GM21526 (cell line): ENCODE measurements at regions not wholly inside any gene's neighbourhood (a gene's known extent, or its start where the extent isn't known, plus 50 kb on each side); places are given as distances from the start of the nearest gene placed in this dataset.

Source experiments
- ATAC-seq: cut with Tn5 transposase; IDR thresholded peaks from one replicate; pipeline ENCODE4 v1.9.1; 2021; ENCODE audit warnings: moderate library complexity; ENCODE audit not compliant: unreplicated experiment, low FRiP score

DNA sequence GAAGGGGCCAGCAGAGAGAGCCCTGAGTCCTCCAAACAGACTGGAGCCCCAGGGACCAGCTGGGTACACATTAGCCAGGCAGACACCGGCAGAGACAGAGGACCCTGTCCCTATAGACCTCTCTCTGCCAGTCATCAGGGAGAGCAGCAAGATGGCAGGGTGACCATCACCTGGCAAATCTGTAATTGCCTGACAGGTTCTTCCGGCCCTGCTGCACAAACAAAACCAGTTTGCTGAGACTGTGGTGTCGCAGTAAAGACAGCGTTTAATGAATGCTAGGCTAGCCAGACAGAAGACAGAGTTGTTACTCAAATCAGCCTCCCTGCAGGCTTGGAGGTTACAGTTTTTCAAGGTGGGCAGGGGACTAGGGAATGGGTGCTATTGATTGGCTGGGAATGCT is 618.9 kb downstream of the NPHP4 start:
- no peak for ATAC-seq

GRCh38 chr1:5371270-5371669 is 621.0 kb downstream of the NPHP4 start:
- no peak for ATAC-seq

- no peak for ATAC-seq
Measured at GRCh38 chr1:5370311-5370710, 621.9 kb downstream of the NPHP4 start.

- no peak for ATAC-seq
Measured at GRCh38 chr1:5369223-5369622, 623.0 kb downstream of the NPHP4 start.

DNA sequence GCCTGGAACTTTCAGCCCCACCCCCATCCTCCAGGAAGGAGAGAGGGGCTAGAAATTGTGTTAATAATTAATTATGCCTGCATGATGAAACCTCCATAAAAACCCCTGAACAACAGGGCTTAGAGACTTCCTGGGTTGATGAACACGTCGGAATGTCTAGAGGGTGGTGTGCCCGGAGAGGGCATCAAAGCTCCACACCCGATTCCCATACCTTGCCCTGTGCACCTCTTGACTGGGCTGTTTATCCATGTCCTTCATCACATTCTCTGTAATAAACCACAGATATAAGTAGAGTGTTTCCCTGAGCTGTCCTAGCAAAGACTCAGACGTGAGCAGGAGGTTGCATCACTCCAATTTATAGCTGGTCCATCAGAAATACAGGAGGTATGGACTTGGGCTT is 624.0 kb downstream of the NPHP4 start:
- ATAC-seq: no peak

DNA sequence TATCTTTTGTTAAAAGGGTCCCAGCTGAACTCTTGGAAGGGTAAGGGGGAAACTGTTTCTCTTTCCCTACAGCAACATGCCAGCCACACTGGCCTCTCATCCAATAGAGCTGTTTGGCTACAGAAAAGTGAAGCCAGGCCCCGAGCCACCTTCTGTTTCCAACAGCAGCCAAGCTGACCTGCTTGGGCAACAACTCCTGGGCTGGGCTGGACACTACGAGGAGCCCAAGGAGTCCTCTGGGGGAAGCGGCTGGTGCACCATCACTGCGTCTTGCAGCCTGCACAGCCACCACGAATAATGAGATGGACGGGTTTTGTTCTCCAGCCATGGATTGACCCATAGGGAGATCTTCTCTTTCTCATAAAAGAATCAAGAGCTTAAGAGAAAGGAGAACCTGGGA is 624.9 kb downstream of the NPHP4 start:
- no peak for ATAC-seq

DNA sequence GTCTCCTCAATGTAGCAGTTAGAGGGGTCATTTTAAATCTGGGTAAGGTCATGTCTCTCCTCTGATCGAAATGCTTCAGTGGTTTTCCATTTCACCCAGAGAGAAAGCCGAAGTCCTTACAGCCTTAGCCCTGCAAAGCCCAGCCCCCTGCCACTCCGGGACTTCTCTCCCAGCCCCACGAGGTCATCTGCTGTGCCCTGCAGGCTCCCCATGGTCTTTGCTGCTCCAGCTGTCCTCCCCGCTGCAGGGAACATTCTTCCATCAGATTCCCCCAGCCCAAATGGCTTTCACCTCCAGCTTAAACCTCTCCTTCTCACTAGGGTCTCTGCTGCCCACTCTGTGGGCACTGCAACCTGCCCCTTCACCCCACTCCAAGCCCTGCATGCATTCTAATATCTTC is 626.5 kb downstream of the NPHP4 start:
- no peak for ATAC-seq

DNA sequence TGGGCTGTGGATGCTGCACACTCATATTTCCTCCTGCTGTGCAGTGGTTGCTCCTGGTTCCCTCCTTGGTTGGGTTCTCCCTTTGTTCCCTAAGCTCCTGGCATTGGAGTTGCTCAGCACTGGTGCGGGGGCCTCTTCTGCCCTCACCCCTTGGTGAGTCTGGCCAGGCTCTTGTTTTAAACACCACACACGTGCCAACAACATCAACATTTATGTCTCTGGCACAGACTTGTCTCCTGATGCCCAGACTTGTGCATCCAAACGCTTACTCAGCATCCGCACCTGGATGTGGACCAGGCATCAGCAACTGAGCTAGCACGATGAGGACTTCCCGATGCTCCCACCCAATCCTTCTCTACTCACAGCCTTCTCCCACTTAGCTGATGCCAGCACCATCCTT is 627.6 kb downstream of the NPHP4 start:
- no peak for ATAC-seq

DNA sequence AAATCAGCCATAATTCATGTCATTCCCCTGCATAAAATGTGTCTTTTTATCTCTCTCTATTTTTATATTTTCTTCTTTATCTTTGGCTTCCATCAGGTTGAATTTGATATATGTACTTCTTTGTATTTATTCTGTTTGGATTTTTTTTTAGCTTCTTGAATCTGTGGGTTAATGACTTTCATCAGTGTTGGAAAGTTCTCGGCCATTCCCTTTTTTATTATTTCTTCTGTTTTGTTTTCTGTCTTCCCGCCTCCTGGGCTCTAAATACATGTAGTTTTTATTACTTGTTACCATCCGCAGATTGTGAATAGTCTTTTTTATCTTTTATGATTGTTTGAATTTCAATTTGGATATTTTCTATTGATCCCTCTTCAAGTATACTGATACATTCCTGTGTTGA is 637.5 kb downstream of the NPHP4 start:
- ATAC-seq: no peak

DNA sequence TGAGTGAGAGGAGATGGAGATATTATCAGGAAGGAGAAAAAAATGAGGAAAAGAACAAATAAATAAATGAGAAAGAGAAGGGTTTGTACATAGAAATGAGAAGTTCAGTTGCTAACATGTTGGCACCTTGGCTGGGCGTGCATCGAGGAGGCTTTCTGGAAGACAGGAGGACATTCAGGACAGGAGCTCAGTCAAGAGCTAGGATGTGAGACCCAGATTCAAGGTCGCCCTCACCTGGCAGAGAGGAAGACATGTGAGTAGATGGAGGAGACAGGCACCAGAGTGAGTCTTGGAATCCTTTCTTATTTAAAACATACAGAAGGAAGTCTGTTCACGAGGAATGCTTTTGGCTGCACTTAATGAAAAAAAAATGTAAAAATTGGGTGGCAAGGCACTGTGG is 640.9 kb downstream of the NPHP4 start:
- no peak for ATAC-seq

DNA sequence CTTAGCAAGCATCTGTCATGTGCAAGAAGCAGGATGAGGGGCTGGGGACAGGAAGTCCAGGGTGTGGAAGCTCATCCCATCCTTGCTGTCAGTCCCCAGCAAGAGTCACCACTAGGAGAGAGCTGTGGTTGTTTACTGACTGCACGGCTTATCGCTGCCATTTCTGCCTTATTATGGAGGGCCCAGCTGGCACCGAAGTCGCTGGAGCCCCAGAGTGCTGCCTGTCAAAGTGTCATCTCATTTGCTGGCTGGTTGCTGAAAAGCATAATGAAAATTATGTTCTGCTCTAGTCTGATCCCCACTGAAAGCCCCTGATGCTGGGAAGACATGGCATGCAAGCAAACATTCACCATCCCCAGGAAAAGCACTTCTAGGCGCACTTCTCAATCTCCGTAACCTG is 642.7 kb downstream of the NPHP4 start:
- ATAC-seq: no peak

DNA sequence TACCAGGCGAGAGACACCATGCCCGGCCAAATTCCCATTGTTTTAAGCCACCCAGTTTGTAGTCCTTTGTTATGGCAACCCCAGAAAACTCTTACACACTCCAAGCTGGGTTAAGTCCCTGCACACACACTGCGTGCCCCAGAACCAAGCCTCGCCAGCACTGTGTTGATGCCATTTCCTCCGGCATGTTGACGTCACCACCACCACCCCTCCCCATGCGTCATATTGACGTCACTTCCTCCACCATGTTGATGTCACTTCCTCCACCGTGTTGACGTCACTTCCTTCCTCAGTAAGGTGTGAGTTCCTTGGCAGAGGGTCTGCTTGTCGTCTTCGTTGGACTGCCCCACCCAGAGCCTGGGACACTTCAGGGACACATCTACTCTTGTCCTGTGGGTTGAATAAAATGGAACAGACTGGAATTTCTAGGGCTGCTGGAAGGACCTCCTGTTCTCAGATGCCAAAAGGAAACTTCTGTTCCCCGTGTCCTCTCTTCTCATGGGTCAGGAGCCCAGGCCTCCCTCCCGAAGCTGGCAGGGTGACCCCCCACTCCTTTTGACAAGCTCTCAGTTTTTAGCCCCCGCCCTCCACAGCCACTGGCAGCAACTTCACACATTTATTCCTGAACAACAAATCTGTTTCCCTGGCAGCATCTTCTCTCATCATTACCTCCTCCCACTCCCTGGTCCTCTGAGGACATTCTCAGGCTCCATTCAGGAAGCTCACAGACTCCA is 643.3 kb downstream of the NPHP4 start:
- no peak for ATAC-seq

GRCh38 chr1:5347726-5348125 is 644.5 kb downstream of the NPHP4 start:
- no peak for ATAC-seq

- ATAC-seq: no peak
Measured at GRCh38 chr1:5345556-5345955, 646.7 kb downstream of the NPHP4 start.

DNA sequence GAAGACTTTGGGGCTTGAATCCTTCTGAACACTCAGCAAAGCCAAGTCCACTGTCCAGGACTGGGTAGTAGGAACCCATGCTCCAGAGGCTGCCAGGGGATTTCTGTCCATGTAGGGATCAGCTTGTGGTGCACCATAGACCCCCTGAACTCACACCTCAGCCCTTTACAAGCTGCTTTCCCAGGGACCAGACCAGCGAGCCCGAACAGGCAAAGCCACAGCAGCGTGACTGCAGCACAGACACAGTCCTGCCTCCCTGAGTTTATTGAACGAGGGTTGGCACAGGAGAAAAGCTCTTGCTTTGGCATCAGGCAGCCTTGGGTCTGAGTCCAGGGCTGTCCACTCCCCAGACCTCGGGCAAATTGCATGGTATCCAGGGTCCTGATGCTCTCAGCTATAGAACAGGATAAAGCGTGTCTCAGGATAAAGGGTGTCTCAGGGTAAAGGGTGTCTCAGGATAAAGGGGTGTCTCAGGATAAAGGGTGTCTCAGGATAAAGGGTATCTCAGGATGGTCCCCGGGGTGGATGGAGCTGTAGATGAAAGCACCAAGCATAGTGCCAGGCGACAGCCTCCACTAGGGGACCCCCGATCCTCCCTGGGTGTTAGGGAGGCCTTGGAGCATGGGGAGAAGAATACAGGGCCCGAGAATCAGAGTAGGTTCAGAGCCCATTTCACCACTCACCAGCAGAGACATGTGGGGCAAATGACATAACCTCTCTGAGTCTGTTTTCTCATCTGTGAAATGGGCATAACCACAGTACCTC is 648.8 kb downstream of the NPHP4 start:
- ATAC-seq: no peak

- ATAC-seq: no peak
Measured at GRCh38 chr1:5342830-5343229, 649.4 kb downstream of the NPHP4 start.

DNA sequence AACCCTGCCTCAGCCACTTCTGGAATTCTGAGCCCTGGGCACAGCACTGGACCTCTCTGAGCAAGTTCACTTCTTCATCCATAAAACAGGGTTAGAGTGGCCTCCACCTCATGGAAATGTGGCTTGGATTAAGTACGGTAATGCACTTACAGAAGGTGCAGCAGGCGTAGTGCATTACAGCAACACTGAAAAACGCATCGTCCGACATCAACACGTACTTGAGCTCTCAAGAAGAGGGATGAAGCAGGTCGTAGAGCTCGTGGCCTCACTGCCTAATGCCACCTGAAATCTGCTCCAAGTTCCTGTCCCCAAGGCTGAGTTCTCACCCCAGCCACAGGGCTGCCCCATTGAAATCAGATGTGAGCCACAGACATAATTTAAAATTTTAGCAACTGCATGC is 650.1 kb downstream of the NPHP4 start:
- no peak for ATAC-seq

- ATAC-seq: no peak
Measured at GRCh38 chr1:5341471-5341870, 650.8 kb downstream of the NPHP4 start.

- no peak for ATAC-seq
Measured at GRCh38 chr1:5340560-5341130, 651.6 kb downstream of the NPHP4 start.

- no peak for ATAC-seq
Measured at GRCh38 chr1:5338466-5338865, 653.8 kb downstream of the NPHP4 start.

DNA sequence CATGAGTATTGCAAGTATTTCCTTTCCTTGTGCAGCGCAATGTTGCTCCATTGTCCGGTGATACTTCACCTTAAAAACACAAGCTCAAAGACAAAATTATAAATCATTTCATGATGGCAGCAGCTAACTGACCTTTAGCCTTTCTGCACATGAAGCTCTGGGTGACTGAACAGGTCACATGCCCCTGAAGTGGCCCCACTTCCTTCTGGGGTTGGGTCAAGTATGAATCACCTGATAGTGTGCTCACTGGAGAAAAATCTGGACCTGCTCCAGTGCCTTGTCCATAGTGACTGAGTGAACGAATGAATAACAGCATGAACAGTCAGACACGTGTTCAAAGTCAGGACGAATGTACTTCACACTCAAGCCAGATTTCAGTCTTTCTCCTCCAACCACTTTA is 658.9 kb downstream of the NPHP4 start:
- ATAC-seq: no peak

DNA sequence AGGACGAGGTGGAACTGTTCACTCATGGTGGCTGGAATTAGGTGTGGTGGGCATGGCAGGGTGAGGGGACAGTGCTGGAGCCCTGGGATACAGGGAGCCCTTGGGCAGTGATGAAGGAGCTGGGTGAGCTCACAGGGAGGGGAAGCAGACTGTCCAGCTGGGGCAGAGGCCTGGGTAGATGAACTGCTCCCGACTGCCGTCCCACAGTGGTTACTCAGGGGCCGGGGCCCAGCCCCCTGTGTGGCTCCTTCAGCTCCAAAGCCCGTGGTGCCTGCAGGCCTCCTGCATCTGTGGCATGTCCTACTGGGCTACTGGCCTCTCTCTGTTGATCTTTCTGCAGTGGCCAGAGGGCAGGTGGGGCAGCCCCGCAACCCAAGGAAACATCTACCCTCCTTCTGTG is 661.1 kb downstream of the NPHP4 start:
- no peak for ATAC-seq
